GM12864 (cell line): ENCODE measurements at regions not wholly inside any gene's neighbourhood (a gene's known extent, or its start where the extent isn't known, plus 50 kb on each side); places are given as distances from the start of the nearest gene placed in this dataset.

Experiments
- DNase-seq: peaks from one replicate; pipeline ENCODE4 v3.0.0-alpha.2; 2011; ENCODE audit warnings: low read depth
- H3K4me3 ChIP-seq: 2 replicates; pipeline ENCODE4 v1.5.1; 2011; ENCODE audit warnings: mild to moderate bottlenecking, low read depth, low read length, control low read depth
- TF ChIP-seq, protein P1 (sequence below): IDR thresholded peaks from 2 replicates; pipeline ENCODE4 v1.5.1; 2011; ENCODE audit warnings: low read depth, mild to moderate bottlenecking, moderate library complexity, low read length, control low read depth, inconsistent platforms; ENCODE audit errors: missing control alignments

DNA sequence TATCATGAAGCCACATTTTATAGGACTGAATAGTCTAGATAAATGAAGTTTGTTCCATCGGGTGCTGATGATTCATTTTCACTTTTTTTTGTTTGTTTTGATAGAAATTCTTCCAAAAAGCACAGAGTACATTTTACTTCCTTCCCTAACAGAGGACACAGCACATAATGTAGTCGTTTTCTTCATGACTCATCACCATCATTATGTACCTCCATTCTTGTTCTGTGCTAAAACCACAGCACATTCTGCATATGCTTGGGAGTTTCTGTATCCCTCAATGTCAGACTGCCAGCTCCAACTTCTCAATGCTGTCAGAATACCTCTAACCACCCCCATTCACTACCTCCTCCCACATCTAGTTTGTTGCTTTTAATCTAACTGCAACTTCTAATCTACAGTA is 1004.9 kb upstream of the ADGRB3 start:
- DNase-seq: no peak
- TF ChIP-seq, protein P1, sequence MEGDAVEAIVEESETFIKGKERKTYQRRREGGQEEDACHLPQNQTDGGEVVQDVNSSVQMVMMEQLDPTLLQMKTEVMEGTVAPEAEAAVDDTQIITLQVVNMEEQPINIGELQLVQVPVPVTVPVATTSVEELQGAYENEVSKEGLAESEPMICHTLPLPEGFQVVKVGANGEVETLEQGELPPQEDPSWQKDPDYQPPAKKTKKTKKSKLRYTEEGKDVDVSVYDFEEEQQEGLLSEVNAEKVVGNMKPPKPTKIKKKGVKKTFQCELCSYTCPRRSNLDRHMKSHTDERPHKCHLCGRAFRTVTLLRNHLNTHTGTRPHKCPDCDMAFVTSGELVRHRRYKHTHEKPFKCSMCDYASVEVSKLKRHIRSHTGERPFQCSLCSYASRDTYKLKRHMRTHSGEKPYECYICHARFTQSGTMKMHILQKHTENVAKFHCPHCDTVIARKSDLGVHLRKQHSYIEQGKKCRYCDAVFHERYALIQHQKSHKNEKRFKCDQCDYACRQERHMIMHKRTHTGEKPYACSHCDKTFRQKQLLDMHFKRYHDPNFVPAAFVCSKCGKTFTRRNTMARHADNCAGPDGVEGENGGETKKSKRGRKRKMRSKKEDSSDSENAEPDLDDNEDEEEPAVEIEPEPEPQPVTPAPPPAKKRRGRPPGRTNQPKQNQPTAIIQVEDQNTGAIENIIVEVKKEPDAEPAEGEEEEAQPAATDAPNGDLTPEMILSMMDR: no peak
- H3K4me3 ChIP-seq: no peak overlapping the region

DNA sequence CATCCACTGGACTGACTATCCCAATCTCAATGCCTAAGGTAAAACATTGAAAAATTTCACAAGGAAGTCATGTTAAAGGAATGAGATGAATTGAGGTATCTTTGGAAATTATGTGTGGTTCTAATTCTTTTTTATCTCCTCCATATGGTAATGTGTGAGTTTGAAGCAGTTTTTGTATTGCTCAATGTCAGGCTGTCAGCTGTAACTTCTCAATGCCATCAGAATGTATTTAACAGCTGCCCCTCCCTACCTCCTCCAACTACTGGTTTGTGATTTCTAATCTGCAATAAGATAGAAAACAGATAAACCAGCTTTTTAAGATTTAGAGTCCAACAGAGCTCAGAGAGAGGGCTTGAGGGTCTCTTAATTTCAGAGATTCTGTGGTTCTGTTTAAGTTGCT is 1005.8 kb upstream of the ADGRB3 start:
- TF ChIP-seq, protein P1: no peak
- DNase-seq: no peak
- no peak overlapping the region for H3K4me3 ChIP-seq

DNA sequence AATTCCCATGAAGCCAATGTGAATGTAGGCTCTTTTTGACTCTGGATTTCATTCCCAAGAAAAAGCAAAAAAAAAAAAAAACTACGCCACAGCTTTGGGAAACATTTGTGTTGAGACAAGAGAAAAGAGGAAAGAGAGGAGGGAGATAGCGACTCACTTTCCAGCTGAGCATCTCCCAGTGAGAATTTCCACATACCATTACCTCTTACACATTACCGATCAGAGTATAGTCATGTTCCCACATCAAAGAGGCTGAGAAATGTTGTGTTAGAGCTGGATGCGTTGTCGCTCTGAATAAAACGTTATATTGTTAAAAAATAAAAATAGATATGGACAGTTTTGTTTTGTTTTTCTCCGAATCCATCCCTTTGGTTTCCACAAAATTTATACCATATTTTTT is 1019.3 kb upstream of the ADGRB3 start:
- no peak overlapping the region for H3K4me3 ChIP-seq
- TF ChIP-seq, protein P1: no peak
- DNase-seq: no peak

DNA sequence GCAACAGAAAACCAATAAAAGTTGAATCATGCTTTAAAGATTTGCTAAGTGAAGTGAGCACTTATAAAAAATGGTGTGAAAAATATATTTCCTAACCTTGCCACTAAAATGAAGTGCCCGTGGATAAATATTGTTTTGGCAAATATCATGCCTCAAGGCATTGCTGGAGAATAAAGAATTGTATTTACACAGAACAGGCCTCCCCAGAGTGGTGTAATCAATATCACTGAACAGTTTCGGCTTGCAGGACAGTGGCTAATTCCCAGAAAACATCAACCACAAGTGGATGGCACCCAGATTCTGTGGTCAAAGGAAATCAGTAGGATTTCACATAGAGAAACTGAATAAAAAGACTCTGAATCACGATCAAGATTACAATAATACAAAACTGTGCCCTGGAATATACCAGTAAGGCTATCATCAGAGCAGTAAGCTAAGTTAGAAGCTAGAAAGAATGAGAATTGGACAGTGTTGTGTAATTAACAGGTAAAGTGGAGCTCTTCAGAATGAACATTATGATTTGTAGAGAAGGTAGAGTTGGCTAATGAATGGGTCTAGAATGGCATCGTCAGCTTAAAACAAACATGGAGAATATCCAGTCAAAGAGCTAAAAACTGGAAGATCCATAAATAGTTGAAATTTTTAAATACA is 1026.9 kb upstream of the ADGRB3 start:
- TF ChIP-seq, protein P1: no peak
- H3K4me3 ChIP-seq: no peak overlapping the region
- DNase-seq: no peak

DNA sequence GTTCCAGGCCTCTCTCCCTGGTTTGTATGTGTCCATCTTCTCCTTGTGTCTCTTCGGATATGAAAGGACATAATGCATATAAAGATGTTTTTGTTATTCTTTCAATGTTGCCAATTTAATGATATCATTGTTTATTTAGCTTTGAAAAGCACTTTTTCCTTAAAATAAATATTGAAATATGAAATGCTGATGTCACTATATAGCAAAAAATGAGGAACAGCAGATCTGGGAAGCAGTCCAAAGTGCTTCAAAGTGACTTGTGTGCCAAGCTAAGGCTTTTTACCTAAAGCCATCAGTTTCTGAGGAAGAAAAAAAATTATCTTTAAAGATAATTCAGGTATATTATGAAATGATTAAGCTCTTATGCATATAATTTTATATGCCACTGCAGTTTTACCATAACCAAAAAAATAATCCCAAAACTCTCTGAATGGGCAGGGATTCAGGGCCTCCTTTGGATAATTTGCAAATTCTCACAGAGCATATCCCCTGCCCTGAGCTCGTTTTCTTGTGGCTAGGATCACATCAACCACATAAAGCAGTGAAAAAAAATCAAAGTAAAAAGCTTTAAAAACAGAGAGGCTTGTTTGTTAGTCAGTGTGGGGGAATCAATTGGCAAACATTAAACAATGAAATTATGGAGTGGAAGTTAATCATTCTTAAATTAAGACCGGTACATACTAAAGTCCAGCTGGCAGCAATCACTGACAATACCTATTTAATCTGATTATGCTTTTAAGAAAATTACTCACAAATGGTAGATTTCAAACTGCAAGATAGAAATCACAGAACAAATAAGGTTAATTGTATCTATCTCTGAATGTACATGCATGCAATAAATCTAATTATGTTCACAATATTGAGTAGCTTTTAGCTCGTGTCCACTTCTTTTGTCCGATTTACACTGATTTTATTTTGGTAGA is 1027.9 kb upstream of the ADGRB3 start:
- DNase-seq: no peak
- TF ChIP-seq, protein P1: no peak

DNA sequence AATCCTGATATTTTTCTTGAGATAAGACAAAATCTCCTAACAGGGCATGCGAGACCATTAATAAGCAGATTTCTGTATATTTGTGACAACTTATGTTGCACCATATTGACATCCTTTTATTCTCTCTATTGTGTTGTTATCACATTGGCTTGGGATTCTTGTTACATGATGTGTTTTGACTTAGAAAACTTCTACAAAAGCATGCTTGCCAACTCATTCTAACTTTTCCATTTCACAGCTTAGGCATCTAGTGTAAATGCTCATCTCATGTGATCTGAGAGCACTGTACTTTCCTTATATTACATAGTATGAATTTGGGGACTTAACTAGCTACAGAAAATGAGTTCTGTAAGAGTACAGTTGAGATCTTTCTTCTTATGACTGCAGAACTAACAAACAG is 1040.7 kb upstream of the ADGRB3 start:
- no peak for DNase-seq
- TF ChIP-seq, protein P1: no peak
- no peak overlapping the region for H3K4me3 ChIP-seq

More for the DNA sequence above, 1027.9 kb upstream of the ADGRB3 start:
- no peak overlapping the region for H3K4me3 ChIP-seq

DNA sequence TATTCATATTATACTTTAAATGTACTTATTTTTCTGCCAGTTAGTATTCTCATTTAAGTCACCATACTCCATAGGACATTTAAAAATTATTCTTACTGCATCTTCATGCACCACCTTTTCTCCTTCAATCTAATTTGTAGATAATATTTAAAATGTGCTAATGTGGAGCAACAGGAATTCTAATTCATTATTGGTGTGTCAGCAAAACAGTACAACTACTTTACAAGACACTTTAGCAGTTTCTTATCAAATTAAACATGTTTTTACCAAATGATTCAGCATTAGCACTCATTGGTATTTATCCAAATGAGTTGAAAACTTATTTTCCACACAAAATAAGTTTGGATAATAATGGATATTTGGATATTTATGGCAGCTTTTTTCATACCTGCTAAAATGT is 1041.8 kb upstream of the ADGRB3 start:
- TF ChIP-seq, protein P1: no peak
- DNase-seq: no peak

More for the DNA sequence above, 1041.8 kb upstream of the ADGRB3 start:
- no peak overlapping the region for H3K4me3 ChIP-seq
